Heart right ventricle (tissue), 16 donors: ENCODE measurements at regions not wholly inside any gene's neighbourhood (a gene's known extent, or its start where the extent isn't known, plus 50 kb on each side); places are given as distances from the start of the nearest gene placed in this dataset.

Experiments used
- ATAC-seq, 8 donors: fragments of 200-7000 bp; cut with Tn5 transposase; one replicate each; pipeline ENCODE4 v1.9.1; 2020; ENCODE audit warnings: mild to moderate bottlenecking in 8 of 8, moderate library complexity in 8 of 8, moderate number of reproducible peaks in 1 of 8
- DNase-seq, 2 donors: peaks; one replicate each; pipeline ENCODE4 v3.0.0-alpha.2; 2020
- H3K27ac ChIP-seq, 10 donors: fragments of 200-600 bp; sonication (generic) in 2 of 10; one replicate each; pipeline versions ENCODE4 v1.5.0 to v1.8.0; 2020 to 2022; ENCODE audit warnings: mild to moderate bottlenecking in 3 of 10
- H3K27me3 ChIP-seq, 7 donors: fragments of 200-600 bp; one replicate each; pipeline ENCODE4 v1.8.0; 2021 to 2022; ENCODE audit warnings: mild to moderate bottlenecking in 2 of 7
- H3K36me3 ChIP-seq, 9 donors: fragments of 200-600 bp; sonication (generic) in 1 of 9; one replicate each; pipeline versions ENCODE4 v1.5.0 to v1.8.0; 2020 to 2022; ENCODE audit warnings: mild to moderate bottlenecking in 2 of 9
- H3K4me1 ChIP-seq, 9 donors: fragments of 200-600 bp; sonication (generic) in 1 of 9; one replicate each; pipeline versions ENCODE4 v1.5.0 to v1.8.0; 2020 to 2022; ENCODE audit warnings: mild to moderate bottlenecking in 4 of 9
- H3K4me3 ChIP-seq, 10 donors: fragments of 200-600 bp; sonication (generic) in 2 of 10; one replicate each; pipeline versions ENCODE4 v1.5.0 to v1.8.0; 2020 to 2022; ENCODE audit warnings: mild to moderate bottlenecking in 7 of 10, moderate library complexity in 2 of 10
- H3K9me3 ChIP-seq, 11 donors: fragments of 200-600 bp in 10 of 11; sonication (generic) in 2 of 11; one replicate each; pipeline versions ENCODE4 v1.5.0 to v1.8.0; 2013 to 2022; ENCODE audit warnings: mild to moderate bottlenecking in 2 of 11, control low read depth in 1 of 11, moderate library complexity in 1 of 11
- WGBS, 2 donors: extraction: QIAGEN DNeasy Blood & Tissue Kit; methylation state at CpG; one replicate each; pipeline ENCODE4 v1.1.7; 2013; ENCODE audit warnings: inconsistent platforms in 1 of 2; 5-methylcytosine and 5-hydroxymethylcytosine counted together
- intact Hi-C, 10 donors: fragments of 100-400 bp; cut with DNase I; formaldehyde crosslinking; loops; one replicate each; pipeline versions ENCODE4 v1.11.1 to v1.14.2; 2022
- TF ChIP-seq, protein P1 (sequence below), 9 donors: fragments of 200-600 bp; sonication (generic) in 2 of 9; IDR thresholded peaks; one replicate each; pipeline versions ENCODE4 v1.5.0 to v1.8.0; 2021 to 2022; ENCODE audit warnings: antibody characterized with exemption in 9 of 9, mild to moderate bottlenecking in 5 of 9, moderate library complexity in 1 of 9
- donor health status: Arrhythmogenic right ventricular cardiomyopathy.
- donor health status: ischemic (EF 13 %, LVEDD 7.1; RV severe dilation, severe dysfunction).
- donor health status: healthy with polysubstance abuse.
- donor health status: DM: no; HTN: yes; CAD: no.
- donor health status: DM: no; HTN: no; CAD: no.
- donor health status: ischemic (EF 25% LVEDD 6.9; RV normal size, moderate dysfunction).
- donor health status: ischemic (EF 25% LVEDD 5.7; RV mildly dilated, moderate dysfunction).
- donor health status: healthy.
- donor health status: DM: yes; HTN: yes; CAD: no.
- donor health status: Ischemic cardiomyopathy.
- donor health status: ischemic (EF 35%, LVEDD 5.7; RV mildly dilated, moderate dysfunction).
- donor health status: nonischemic (EF 11% LVEDD 7.7; RV severe dilation, severe dysfunction).
- donor health status: DM: yes; HTN: yes; CAD: no.
- donor health status: PGD.
- donor health status: ischemic (EF 29% LVEDD 5.4; RV normal size, mild dysfunction).
- donor health status: nonischemic (EF 23%, LVEDD 6.1; RV moderate dilation, normal function).

DNA sequence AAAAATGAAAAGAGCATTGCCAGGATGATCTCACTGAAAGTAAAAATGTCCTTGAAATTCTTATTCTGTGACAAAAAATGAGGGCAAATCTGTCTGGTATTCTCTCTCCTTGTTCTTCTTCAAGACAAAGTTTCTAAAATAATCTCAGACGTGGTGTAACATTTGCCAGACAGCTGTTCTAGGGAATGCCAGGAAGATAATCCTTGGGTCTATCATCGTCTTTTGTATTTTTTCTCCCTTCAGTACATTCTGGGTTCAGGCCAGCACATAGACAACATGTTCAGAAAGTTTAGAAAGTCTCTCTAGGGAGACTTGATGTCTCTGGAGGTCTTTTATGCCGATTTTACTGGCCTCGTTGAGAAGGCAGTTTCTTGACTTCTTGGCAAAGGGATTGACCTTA lies 121.2 kb upstream of the HES1 start:
- 70 to 78% methylated on average over 4 of the region's 4 CpGs for WGBS, 2 donors
- intact Hi-C loops: loop anchor here in 1 of 10 donors (5.0 kb wide), 1 partner anchor 108 kb away; no protein-coding TSS in a partner anchor

GRCh38 chr3:194019398-194020165 lies 116.4 kb upstream of the HES1 start:
- WGBS, 2 donors: 94 to 96% methylated on average over 10 of the region's 10 CpGs
- Histone ChIP-seq H3K27me3 (peaks cover 0 to 69% (median 3%) of the 10 kb centered on the region in 7 donors), H3K36me3 (no peaks in the 10 kb centered on the region), H3K4me3 (no peak overlapping the region), H3K9me3 (no peaks in the 10 kb centered on the region), H3K27ac (no peak overlapping the region), H3K4me1 (no peaks in the 10 kb centered on the region)
- DNase-seq (no peak), ATAC-seq (no peak)
- intact Hi-C loops: no loop called here
- TF ChIP-seq, protein P1, sequence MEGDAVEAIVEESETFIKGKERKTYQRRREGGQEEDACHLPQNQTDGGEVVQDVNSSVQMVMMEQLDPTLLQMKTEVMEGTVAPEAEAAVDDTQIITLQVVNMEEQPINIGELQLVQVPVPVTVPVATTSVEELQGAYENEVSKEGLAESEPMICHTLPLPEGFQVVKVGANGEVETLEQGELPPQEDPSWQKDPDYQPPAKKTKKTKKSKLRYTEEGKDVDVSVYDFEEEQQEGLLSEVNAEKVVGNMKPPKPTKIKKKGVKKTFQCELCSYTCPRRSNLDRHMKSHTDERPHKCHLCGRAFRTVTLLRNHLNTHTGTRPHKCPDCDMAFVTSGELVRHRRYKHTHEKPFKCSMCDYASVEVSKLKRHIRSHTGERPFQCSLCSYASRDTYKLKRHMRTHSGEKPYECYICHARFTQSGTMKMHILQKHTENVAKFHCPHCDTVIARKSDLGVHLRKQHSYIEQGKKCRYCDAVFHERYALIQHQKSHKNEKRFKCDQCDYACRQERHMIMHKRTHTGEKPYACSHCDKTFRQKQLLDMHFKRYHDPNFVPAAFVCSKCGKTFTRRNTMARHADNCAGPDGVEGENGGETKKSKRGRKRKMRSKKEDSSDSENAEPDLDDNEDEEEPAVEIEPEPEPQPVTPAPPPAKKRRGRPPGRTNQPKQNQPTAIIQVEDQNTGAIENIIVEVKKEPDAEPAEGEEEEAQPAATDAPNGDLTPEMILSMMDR (IDR thresholded peaks at IDR 0.05): no peak

More for the DNA sequence above, 121.2 kb upstream of the HES1 start:
- Histone ChIP-seq H3K36me3 (no peaks in the 10 kb centered on the region), H3K4me1 (peaks cover 0 to 7% (median 0%) of the 10 kb centered on the region in 9 donors), H3K4me3 (no peak overlapping the region), H3K27ac (no peak overlapping the region), H3K27me3 (peaks cover 0 to 86% (median 26%) of the 10 kb centered on the region in 7 donors), H3K9me3 (no peaks in the 10 kb centered on the region)
- TF ChIP-seq, protein P1 (IDR thresholded peaks at IDR 0.05): no peak
- ATAC-seq (no peak), DNase-seq (no peak)

GRCh38 chr3:194022052-194022451 lies 113.9 kb upstream of the HES1 start:
- DNase-seq (no peak), ATAC-seq (no peak)
- Histone ChIP-seq H3K4me1 (no peaks in the 10 kb centered on the region), H3K27ac (no peak overlapping the region), H3K27me3 (peaks cover 0 to 66% (median 13%) of the 10 kb centered on the region in 7 donors), H3K4me3 (no peak overlapping the region), H3K36me3 (no peaks in the 10 kb centered on the region), H3K9me3 (no peaks in the 10 kb centered on the region)
- TF ChIP-seq, protein P1 (IDR thresholded peaks at IDR 0.05): no peak
- 83 to 87% methylated on average over 2 of the region's 2 CpGs for WGBS, 2 donors
- intact Hi-C loops: no loop called here

GRCh38 chr3:194022816-194023215 lies 113.1 kb upstream of the HES1 start:
- Histone ChIP-seq H3K27me3 (peaks cover 0 to 61% (median 16%) of the 10 kb centered on the region in 7 donors), H3K36me3 (no peaks in the 10 kb centered on the region), H3K4me3 (no peak overlapping the region), H3K27ac (no peak overlapping the region), H3K9me3 (no peaks in the 10 kb centered on the region), H3K4me1 (no peaks in the 10 kb centered on the region)
- intact Hi-C loops: no loop called here
- DNase-seq (no peak), ATAC-seq (no peak)
- 85 to 88% methylated on average over 5 of the region's 5 CpGs for WGBS, 2 donors
- TF ChIP-seq, protein P1 (IDR thresholded peaks at IDR 0.05): no peak
